GM12878 (cell line): ENCODE measurements at regions not wholly inside any gene's neighbourhood (a gene's known extent, or its start where the extent isn't known, plus 50 kb on each side); places are given as distances from the start of the nearest gene placed in this dataset.

Source experiments
- ATAC-seq: fragments of 200-7000 bp; cut with Tn5 transposase; 3 replicates; pipeline ENCODE4 v1.9.1; 2020; ENCODE audit warnings: mild to moderate bottlenecking, moderate library complexity
- BruUV-seq: library from RNA; stranded (reverse); fragments of 400-500 nt; replicated peaks from 2 replicates; lab custom pipeline; 2021; lab: Mats Ljungman, UMichigan
- CTCF ChIA-PET: fragments of 300-600 bp; sonication (Branson Sonifier 250); formaldehyde crosslinking; extraction: SDS; loops from one replicate; lab custom pipeline; 2021; ENCODE audit warnings: inconsistent platforms; lab: Yijun Ruan, JAX
- POLR2A ChIA-PET: fragments of 350-600 bp; formaldehyde crosslinking; extraction: SDS; loops from one replicate; lab custom pipeline; 2021; ENCODE audit warnings: inconsistent platforms; lab: Charles Lee
- RAD21 ChIA-PET: fragments of 300-600 bp; sonication (Branson Sonifier 250); formaldehyde crosslinking; loops from one replicate; lab custom pipeline; 2023; ENCODE audit warnings: antibody characterized with exemption; ENCODE audit not compliant: unreplicated experiment; lab: Charles Lee
- SMC1A ChIA-PET: fragments of 300-600 bp; sonication (Branson Sonifier 250); formaldehyde crosslinking; loops from one replicate; lab custom pipeline; 2023; ENCODE audit not compliant: unreplicated experiment, uncharacterized antibody; lab: Charles Lee
- DNase-seq: peaks from one replicate; pipeline ENCODE4 v3.0.0-alpha.2; 2011; ENCODE audit warnings: low read depth, low spot score
- FAIRE-seq: peaks from 3 replicates; lab custom pipeline; 2011; peaks lifted over from hg19 to GRCh38; lab: Jason Lieb, UNC
- H2AFZ ChIP-seq: 2 replicates; pipeline ENCODE4 v1.6.0; 2011; ENCODE audit warnings: low read depth, low read length, control low read depth; ENCODE audit not compliant: control insufficient read depth
- H3K27ac ChIP-seq: 2 replicates; pipeline ENCODE4 v1.5.1; 2011; ENCODE audit warnings: control low read depth; ENCODE audit not compliant: control insufficient read depth, insufficient read depth
- H3K27me3 ChIP-seq, 2 experiments: replicated peaks in 1 of 2; 2 replicates each; pipeline versions ENCODE4 v1.6.0 to v1.6.1; 2011; ENCODE audit warnings: low read length in 1 of 2; ENCODE audit not compliant: control insufficient read depth in 2 of 2, insufficient read depth in 2 of 2
- H3K36me3 ChIP-seq, 2 experiments: 2 replicates each; pipeline ENCODE4 v1.5.1; 2011; ENCODE audit warnings: low read length in 1 of 2; ENCODE audit not compliant: control insufficient read depth in 2 of 2, insufficient read depth in 2 of 2
- H3K4me1 ChIP-seq: 2 replicates; pipeline ENCODE4 v1.6.1; 2011; ENCODE audit warnings: mild to moderate bottlenecking, low read length, moderate library complexity, mixed read lengths; ENCODE audit not compliant: control insufficient read depth, insufficient read depth
- H3K4me2 ChIP-seq: 2 replicates; pipeline ENCODE4 v1.6.0; 2011; ENCODE audit warnings: control low read depth; ENCODE audit not compliant: control insufficient read depth, insufficient read depth
- H3K4me3 ChIP-seq: fragments of 200-600 bp; sonication (generic); 2 replicates; pipeline ENCODE4 v1.5.1; 2016
- H3K79me2 ChIP-seq: 2 replicates; pipeline ENCODE4 v1.6.0; 2011; ENCODE audit warnings: low read length; ENCODE audit not compliant: control insufficient read depth, insufficient read depth
- H3K9ac ChIP-seq: 2 replicates; pipeline ENCODE4 v1.8.0; 2011; ENCODE audit warnings: low read length, control low read depth, mixed read lengths; ENCODE audit not compliant: control insufficient read depth, insufficient read depth
- H3K9me3 ChIP-seq: replicated peaks from 3 replicates; pipeline ENCODE4 v1.5.1; 2011; ENCODE audit warnings: mild to moderate bottlenecking, low read length; ENCODE audit not compliant: control insufficient read depth, insufficient read depth
- H4K20me1 ChIP-seq: 2 replicates; pipeline ENCODE4 v1.6.0; 2011; ENCODE audit not compliant: control insufficient read depth, insufficient read depth
- BRCA1 ChIP-seq: IDR thresholded peaks from 2 replicates; pipeline ENCODE4 v1.6.1; 2011; ENCODE audit warnings: low read depth, low read length, improper control_type of control experiment
- CBX5 ChIP-seq: sonication (generic); IDR thresholded peaks from 2 replicates; pipeline ENCODE4 v1.6.1; 2016; ENCODE audit warnings: low read depth, moderate library complexity, mild to moderate bottlenecking, inconsistent platforms
- HDAC6 ChIP-seq: fragments of 200-600 bp; sonication (generic); IDR thresholded peaks from one replicate; pipeline ENCODE4 v1.8.0; 2017; ENCODE audit warnings: antibody characterized with exemption; ENCODE audit not compliant: unreplicated experiment
- NRF1 ChIP-seq: conservative IDR thresholded peaks from 2 replicates; pipeline ENCODE4 v1.6.1; 2011; ENCODE audit warnings: mild to moderate bottlenecking, low read depth, low read length, improper control_type of control experiment
- STAT1 ChIP-seq: fragments of 450-650 bp; conservative IDR thresholded peaks from 2 replicates; pipeline ENCODE4 v1.6.1; 2014; ENCODE audit warnings: antibody characterized with exemption, mild to moderate bottlenecking
- YBX1 ChIP-seq: fragments of 450-650 bp; IDR thresholded peaks from 2 replicates; pipeline ENCODE4 v1.6.1; 2016; ENCODE audit warnings: antibody characterized with exemption
- ZBTB33 ChIP-seq: fragments of 450-650 bp; IDR thresholded peaks from 2 replicates; pipeline ENCODE4 v1.6.1; 2017; ENCODE audit warnings: mild to moderate bottlenecking
- WGBS: methylation state at CpG from one replicate; pipeline ENCODE4 v1.1.6; 2016; ENCODE audit warnings: low lambda C conversion rate; ENCODE audit not compliant: insufficient replicate concordance, insufficient coverage; ENCODE audit errors: missing lambda C conversion rate; 5-methylcytosine and 5-hydroxymethylcytosine counted together
- in situ Hi-C: fragments of 300-500 bp; cut with MboI; formaldehyde crosslinking; loops from 9 replicates; pipeline ENCODE4 v1.14.3; 2018; ENCODE audit warnings: mixed read lengths
- intact Hi-C: fragments of 100-400 bp; cut with micrococcal nuclease; formaldehyde crosslinking; loops from one replicate; pipeline ENCODE4 v1.14.2; 2022; ENCODE audit not compliant: unreplicated experiment

GRCh38 chr18:75506913-75507312, 79.4 kb upstream of the SMIM21 start:
- TF ChIP-seq HDAC6: no peak
- no peak for TF ChIP-seq NRF1
- no peaks in the 10 kb centered on the region for H3K79me2 ChIP-seq
- RAD21 ChIA-PET: no interaction called here
- H2AFZ ChIP-seq: no peak overlapping the region
- CTCF ChIA-PET: no interaction called here
- H3K27ac ChIP-seq: no peak overlapping the region
- POLR2A ChIA-PET: no interaction called here
- 52% methylated on average over 7 of the region's 7 CpGs for WGBS
- no peaks in the 10 kb centered on the region for H4K20me1 ChIP-seq
- SMC1A ChIA-PET: no interaction called here
- BruUV-seq: no TSS peak
- in situ Hi-C loops: no loop called here
- no peak overlapping the region for H3K4me3 ChIP-seq
- ATAC-seq: no peak
- H3K27me3 ChIP-seq: no peaks in the 10 kb centered on the region; a peak in 1 of 4 replicates
- intact Hi-C loops: no loop called here
- FAIRE-seq: no peak
- no peak overlapping the region for H3K9ac ChIP-seq
- H3K4me2 ChIP-seq: no peak overlapping the region
- H3K9me3 ChIP-seq: no peaks in the 10 kb centered on the region
- no peaks in the 10 kb centered on the region for H3K36me3 ChIP-seq
- DNase-seq: no peak
- H3K4me1 ChIP-seq: no peaks in the 10 kb centered on the region

- in situ Hi-C loops (no loop called here), intact Hi-C loops (no loop called here)
- TF ChIP-seq YBX1 (no peak), ZBTB33 (no peak), BRCA1 (no peak), CBX5 (no peak), STAT1 (no peak)
- ATAC-seq: no peak
- 6% methylated on average over 7 of the region's 7 CpGs for WGBS
- no peak overlapping the region for H2AFZ ChIP-seq
- no peaks in the 10 kb centered on the region; a peak in 1 of 4 replicates for H3K27me3 ChIP-seq
- no peak for DNase-seq
- H4K20me1 ChIP-seq: no peaks in the 10 kb centered on the region
- ChIA-PET POLR2A (no interaction called here), RAD21 (no interaction called here), SMC1A (no interaction called here), CTCF (no interaction called here)
- no peaks in the 10 kb centered on the region for H3K4me1 ChIP-seq
- no TSS peak for BruUV-seq
- no peaks in the 10 kb centered on the region for H3K79me2 ChIP-seq
- H3K9ac ChIP-seq: no peak overlapping the region
- H3K27ac ChIP-seq: no peak overlapping the region
- no peak overlapping the region for H3K4me2 ChIP-seq
- no peak overlapping the region for H3K4me3 ChIP-seq
- no peak for FAIRE-seq
- no peaks in the 10 kb centered on the region for H3K36me3 ChIP-seq
- no peaks in the 10 kb centered on the region for H3K9me3 ChIP-seq
Observed at GRCh38 chr18:75504469-75504868, 77.0 kb upstream of the SMIM21 start.
